ENCODE measurements at regions not wholly inside any gene's neighbourhood (a gene's known extent, or its start where the extent isn't known, plus 50 kb on each side); places are given as distances from the start of the nearest gene placed in this dataset.

DNA sequence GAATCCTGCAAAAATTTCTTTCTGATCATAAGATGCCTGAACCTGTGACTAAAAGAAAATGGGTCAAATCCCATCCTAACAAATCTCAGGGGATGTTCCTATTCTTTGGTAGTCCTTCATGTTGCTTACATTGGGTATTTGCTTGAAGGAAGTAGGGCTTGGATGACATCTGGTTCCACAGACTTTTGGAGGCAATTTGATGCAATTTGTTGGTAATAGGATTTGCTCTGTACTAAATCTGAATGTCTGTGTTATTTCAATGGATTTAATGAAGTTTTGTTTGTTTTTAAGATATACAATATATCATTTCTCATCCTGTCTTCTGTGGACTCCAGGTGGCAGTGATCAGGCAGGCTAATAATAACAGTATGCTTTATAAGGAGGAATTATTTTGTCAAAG lies 457.9 kb downstream of the ZSWIM6 start:
- Mint-ChIP-seq H3K4me1 (no peaks in the 10 kb centered on the region), H3K4me3 (no peak overlapping the region), H3K9me3 (no peaks in the 10 kb centered on the region), H3K27me3 (ENCODE audit: insufficient read depth) (peaks cover 6% of the 10 kb centered on the region), H3K36me3 (ENCODE audit: low read depth) (no peaks in the 10 kb centered on the region), H3K27ac (no peak overlapping the region)
- Histone ChIP-seq H3K9ac (ENCODE audit: extremely low read depth, low read length, poor library complexity, severe bottlenecking) (no peak overlapping the region), H3K27ac (ENCODE audit: low read depth, low read length) (no peak overlapping the region), H3K9me3 (ENCODE audit: control insufficient read depth, low read length) (no peaks in the 10 kb centered on the region), H3K4me1 (ENCODE audit: control insufficient read depth, insufficient read depth, low read length) (no peaks in the 10 kb centered on the region), H3K36me3 (ENCODE audit: control insufficient read depth, insufficient read depth, low read length) (no peaks in the 10 kb centered on the region), H3K4me3 (ENCODE audit: low read length) (no peak overlapping the region), H3K27me3 (ENCODE audit: control insufficient read depth, insufficient read depth, low read length, poor library complexity, severe bottlenecking) (no peaks in the 10 kb centered on the region)
- TF ChIP-seq, protein P1, sequence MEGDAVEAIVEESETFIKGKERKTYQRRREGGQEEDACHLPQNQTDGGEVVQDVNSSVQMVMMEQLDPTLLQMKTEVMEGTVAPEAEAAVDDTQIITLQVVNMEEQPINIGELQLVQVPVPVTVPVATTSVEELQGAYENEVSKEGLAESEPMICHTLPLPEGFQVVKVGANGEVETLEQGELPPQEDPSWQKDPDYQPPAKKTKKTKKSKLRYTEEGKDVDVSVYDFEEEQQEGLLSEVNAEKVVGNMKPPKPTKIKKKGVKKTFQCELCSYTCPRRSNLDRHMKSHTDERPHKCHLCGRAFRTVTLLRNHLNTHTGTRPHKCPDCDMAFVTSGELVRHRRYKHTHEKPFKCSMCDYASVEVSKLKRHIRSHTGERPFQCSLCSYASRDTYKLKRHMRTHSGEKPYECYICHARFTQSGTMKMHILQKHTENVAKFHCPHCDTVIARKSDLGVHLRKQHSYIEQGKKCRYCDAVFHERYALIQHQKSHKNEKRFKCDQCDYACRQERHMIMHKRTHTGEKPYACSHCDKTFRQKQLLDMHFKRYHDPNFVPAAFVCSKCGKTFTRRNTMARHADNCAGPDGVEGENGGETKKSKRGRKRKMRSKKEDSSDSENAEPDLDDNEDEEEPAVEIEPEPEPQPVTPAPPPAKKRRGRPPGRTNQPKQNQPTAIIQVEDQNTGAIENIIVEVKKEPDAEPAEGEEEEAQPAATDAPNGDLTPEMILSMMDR (conservative IDR thresholded peaks at IDR 0.05), result no peak
- no peak for DNase-seq

DNA sequence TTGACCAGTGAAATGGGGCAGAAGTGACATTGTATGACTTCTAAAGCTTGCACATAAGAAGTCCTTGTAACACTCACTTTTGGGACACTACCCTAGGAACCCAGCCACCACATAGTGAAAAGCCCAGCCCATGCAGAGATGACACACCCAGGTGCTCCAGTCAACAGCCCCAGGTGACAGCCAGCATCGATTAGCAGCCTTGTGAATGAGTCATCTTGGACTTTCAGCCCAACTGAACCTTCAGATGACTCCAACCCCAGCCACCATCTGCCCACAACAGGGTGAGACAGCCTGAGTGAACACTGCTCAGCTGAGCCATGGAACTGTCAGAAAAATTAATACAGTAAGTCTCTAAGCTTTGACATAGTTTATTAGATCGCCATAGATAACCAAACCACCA lies 458.6 kb downstream of the ZSWIM6 start:
- Histone ChIP-seq H3K27ac (ENCODE audit: low read depth, low read length) (no peak overlapping the region), H3K9ac (ENCODE audit: extremely low read depth, low read length, poor library complexity, severe bottlenecking) (no peak overlapping the region), H3K27me3 (ENCODE audit: control insufficient read depth, insufficient read depth, low read length, poor library complexity, severe bottlenecking) (no peaks in the 10 kb centered on the region), H3K9me3 (ENCODE audit: control insufficient read depth, low read length) (no peaks in the 10 kb centered on the region), H3K36me3 (ENCODE audit: control insufficient read depth, insufficient read depth, low read length) (no peaks in the 10 kb centered on the region), H3K4me1 (ENCODE audit: control insufficient read depth, insufficient read depth, low read length) (no peaks in the 10 kb centered on the region), H3K4me3 (ENCODE audit: low read length) (no peak overlapping the region)
- TF ChIP-seq, protein P1 (conservative IDR thresholded peaks at IDR 0.05), result no peak
- Mint-ChIP-seq H3K27ac (no peak overlapping the region), H3K27me3 (ENCODE audit: insufficient read depth) (peaks cover 5% of the 10 kb centered on the region), H3K4me1 (no peaks in the 10 kb centered on the region), H3K4me3 (no peak overlapping the region), H3K36me3 (ENCODE audit: low read depth) (no peaks in the 10 kb centered on the region), H3K9me3 (no peaks in the 10 kb centered on the region)
- 93 to 100% methylated on average over 1 to 2 of the region's 2 CpGs for WGBS, 2 experiments (ENCODE audit: insufficient coverage in 1 of 2, insufficient read length in 1 of 2)
- DNase-seq, result peak; percentile 52

DNA sequence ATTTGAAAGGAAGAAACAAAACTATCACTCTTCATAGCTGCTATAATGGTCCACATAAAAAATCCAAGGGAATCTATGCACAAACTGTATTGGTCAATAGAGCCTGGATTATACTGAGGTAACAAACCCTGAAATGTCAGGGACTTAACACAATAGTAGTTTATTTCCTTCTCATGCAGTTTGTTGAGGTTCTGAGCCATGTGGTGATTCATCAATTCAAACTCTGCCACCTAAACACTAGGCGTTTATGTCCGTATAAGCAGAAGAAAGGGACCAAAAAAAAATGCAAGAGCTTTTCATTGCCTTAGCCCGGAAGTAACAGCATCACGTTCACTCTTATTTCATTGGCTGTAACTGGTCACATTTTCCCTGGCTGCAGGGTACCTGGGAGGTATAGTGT lies 464.7 kb downstream of the ZSWIM6 start:
- peaks cover 5% of the 10 kb centered on the region for H3K27me3 Mint-ChIP-seq (ENCODE audit: insufficient read depth)
- H3K9me3 ChIP-seq (ENCODE audit: control insufficient read depth, low read length), result no peaks in the 10 kb centered on the region

More for the DNA sequence above, 464.7 kb downstream of the ZSWIM6 start:
- Mint-ChIP-seq H3K36me3 (ENCODE audit: low read depth) (no peaks in the 10 kb centered on the region), H3K27ac (no peak overlapping the region), H3K9me3 (no peaks in the 10 kb centered on the region), H3K4me1 (peaks cover 10% of the 10 kb centered on the region), H3K4me3 (no peak overlapping the region)
- H3K27me3 ChIP-seq (ENCODE audit: control insufficient read depth, insufficient read depth, low read length, poor library complexity, severe bottlenecking), result no peaks in the 10 kb centered on the region
- no peaks in the 10 kb centered on the region for H3K36me3 ChIP-seq (ENCODE audit: control insufficient read depth, insufficient read depth, low read length)
- peaks cover 7% of the 10 kb centered on the region for H3K4me1 ChIP-seq (ENCODE audit: control insufficient read depth, insufficient read depth, low read length)
- H3K27ac ChIP-seq (ENCODE audit: low read depth, low read length), result no peak overlapping the region
- TF ChIP-seq, protein P1 (conservative IDR thresholded peaks at IDR 0.05), result no peak
- no peak overlapping the region for H3K9ac ChIP-seq (ENCODE audit: extremely low read depth, low read length, poor library complexity, severe bottlenecking)
- H3K4me3 ChIP-seq (ENCODE audit: low read length), result no peak overlapping the region
- no peak for DNase-seq
- WGBS, 2 experiments (ENCODE audit: insufficient coverage in 1 of 2, insufficient read length in 1 of 2), result 91 to 100% methylated on average over 1 to 4 of the region's 4 CpGs
